SK-MEL-5 (cell line): ENCODE measurements at regions not wholly inside any gene's neighbourhood (a gene's known extent, or its start where the extent isn't known, plus 50 kb on each side); places are given as distances from the start of the nearest gene placed in this dataset.

Source experiments
- DNase-seq: peaks from one replicate; pipeline ENCODE4 v3.0.0-alpha.2; 2016; ENCODE audit warnings: low read depth, low spot score
- in situ Hi-C: cut with HindIII; loops from 2 replicates; pipeline ENCODE4 v1.10.0; 2016; ENCODE audit warnings: low sequenced_read_pairs, high pct_unique_total_duplicates, low pct_unique_long_range_greater_than_20kb

DNA sequence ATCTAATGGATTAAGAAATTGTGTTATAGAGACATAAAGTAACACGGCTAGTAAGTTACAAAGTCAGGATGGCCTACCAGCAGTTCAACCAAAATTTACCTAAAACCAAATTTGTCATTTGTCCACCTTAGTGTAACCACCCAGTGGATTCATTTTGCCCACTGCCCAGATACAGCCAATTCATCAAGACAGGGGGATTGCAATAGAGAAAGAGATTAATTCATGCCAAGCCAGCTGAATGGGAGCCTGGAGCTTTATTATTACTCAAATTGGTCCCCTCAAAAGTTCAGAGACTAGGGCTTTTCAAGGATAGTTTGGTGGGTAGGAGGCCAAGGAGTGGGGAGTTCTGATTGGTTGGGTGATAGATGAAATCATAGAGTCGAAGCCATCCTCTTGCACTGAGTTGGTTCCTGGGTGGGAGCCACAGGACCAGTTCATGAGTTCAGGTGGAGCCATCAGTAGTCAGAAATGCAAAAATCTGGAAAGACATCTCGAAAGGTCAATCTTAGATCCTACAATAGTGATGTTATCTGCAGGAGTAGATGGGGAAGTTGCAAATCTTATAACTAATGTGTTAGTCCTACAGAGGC, 304.2 kb upstream of the CADM1 start:
- in situ Hi-C loops = no loop called here
- no peak for DNase-seq

DNA sequence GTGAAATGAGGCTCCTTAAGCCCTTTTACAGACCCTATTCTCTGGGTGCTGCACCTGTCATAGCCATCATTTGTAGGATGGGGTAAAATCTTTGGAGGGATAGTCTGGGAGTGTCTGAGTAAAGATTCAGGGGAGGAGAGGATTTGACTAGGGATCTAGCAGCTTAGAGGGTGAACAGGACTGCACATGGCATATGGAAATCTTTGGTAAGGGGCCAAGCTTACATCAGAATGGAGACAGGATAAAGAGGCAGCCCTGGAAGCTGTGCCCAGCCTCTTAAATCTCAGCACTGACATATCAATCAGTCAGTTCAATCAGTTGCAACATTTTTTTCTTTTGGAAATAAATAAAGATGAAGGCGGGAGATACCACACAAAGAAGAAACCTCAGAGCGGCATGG, 301.8 kb upstream of the CADM1 start:
- in situ Hi-C loops = no loop called here
- DNase-seq = no peak

DNA sequence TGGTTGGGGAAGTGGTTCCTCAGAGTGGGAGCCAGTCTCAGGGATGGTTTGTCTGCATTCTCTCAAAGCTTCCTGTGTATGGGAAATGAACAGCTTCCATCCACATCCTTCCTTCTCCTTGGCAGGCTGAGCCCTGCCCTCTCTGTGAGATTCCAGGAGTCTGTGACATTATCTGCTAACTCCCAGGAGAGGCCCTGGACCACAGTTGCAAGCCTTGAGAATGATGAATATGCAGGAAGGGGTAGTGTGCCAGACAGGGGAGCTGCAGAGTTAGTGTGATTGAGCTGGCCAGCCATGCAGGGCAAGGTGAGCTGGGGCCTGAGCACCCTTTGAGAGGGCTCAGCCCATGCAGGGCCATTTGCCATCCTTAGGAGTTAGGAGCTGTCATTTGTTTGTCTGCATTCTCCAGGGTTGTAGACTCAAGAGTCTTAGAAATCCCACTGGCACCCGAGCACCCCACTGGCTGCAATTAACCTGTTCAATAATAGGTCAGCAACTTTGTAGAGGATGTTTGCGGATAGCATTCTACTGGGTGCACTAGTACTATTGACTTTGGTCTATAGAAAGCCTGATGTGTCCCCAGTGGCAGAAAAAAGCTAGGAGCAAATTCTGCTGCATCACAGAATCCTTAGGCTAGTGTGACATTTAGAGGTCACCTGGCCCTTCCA, 299.0 kb upstream of the CADM1 start:
- in situ Hi-C loops = no loop called here
- DNase-seq = no peak

DNA sequence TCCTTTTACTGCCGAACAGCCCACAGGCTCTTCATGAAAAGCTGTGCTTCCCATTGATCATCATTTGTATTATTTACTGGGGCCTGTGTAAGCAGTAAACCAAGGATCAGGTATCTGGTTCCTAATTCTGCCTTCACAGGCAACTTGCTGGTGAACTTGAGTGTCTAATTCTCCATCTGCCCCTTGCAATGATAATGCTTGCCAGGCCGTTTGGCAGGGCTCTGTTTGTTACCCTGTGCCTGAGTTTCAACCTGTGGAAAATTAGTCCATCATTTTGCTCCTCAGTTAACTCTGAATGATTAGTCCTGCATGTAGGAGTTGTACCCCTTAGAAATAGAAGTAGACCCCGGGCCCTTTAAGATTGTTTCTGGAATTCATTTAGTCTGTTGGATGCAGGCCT, 298.4 kb upstream of the CADM1 start:
- in situ Hi-C loops = no loop called here
- no peak for DNase-seq

DNA sequence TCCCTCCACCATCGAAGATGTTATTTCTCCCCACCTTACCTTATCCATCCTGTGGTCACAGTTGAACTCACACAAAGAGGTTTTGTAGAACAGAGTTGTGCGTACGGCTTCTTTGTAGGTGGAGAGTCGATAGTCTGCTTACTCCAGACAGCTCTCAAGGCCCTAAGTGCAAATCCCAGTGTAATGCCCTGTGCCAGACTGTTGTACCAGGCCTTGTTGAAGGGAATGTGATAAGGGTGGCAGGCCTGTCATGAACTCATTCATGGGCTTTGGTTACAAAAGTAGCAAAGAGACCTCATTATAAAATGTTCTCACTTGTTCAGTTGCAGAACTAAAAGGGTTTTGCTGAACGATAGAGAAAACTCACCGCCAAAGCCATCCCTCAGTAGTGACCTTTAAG, 288.7 kb upstream of the CADM1 start:
- DNase-seq = no peak
- in situ Hi-C loops = no loop called here

DNA sequence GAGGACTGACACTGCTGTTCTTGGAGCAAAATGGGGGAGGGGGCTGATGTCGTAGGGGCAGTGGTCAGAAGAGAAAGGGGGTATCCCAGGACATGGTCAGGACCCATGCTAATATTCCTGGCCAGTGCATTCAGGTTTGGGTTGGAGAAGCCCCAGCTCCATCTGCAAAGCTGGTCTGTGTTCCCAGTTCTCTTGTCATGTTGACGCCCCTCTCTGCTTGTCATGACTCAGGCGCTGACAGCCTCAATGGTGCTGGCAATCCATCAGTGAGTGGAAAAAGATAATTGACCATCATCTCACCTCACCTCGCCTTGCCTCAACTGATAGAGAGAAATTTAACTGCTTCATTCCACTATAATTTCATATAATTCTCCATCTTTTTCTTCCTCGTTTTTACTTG, 283.1 kb upstream of the CADM1 start:
- no peak for DNase-seq
- in situ Hi-C loops = no loop called here

DNA sequence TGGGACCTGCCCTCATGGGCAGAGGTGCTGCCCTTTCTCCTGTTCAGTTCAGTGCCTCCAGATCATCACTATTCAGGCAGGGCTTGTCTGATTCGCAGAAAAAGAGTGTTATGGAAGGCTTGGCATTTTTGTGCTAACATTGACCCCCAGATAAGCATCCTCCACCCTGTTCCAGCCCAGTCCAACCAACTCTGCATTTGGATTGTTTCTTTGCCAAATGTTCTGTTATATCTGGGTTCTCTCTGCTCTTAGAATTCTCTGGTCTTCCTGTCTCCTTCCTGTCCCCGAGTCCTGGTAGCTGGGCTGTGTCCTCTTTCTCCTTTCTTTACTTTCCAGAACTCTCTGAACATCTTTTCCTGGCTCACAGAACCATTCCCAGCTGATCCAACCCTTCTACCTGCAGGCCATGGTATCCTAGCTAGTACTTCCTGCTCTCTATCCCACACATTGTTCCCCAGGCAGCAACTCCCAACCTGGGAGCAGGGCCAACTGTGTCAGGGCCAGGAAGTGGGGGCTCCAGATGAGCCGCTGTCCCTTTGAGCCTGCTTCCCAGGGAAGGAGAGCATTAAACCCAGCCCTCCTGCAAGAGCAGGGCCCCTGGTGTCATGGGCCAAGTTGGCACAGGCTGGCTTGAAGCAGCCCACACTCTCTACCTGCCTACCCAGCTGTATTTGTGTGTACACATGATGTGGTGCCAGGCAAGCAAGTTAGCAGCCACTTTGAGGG, 280.7 kb upstream of the CADM1 start:
- no peak for DNase-seq

DNA sequence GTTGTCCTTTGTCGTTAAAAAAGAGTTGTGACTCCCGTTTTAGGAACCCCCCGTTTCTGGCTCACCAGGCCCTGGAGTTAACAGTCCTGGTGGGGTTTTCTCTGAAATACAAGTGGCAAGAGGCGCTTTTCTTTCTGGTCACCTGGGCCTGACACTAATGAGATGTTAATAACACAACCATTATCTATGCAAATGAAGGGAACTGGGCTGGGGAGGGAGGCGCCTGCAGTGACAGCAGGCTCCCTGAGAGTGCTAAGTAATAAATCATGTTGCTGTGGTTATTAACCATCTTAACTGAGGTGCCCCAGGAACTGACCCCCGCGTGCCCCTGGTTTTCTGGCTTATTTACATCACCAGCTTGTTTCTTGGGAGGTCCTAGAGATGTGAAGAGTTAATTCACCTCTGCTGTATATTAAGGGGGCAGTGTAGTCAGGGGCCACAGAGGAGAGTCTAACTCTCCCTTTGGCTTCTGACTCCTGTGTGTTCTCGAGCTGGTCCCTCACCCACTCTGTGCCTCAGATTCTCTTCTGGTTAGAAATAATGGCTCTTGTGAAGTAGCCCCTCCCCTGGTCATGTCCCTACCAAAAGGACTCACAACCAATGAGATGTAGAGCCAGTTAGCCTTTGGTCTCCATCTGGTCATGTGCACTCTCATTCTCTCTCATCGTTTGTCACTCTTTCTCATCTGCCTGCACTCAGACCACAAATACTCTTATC, 276.6 kb upstream of the CADM1 start:
- in situ Hi-C loops = no loop called here
- no peak for DNase-seq

More for the DNA sequence above, 280.7 kb upstream of the CADM1 start:
- in situ Hi-C loops = no loop called here

GRCh38 chr11:115778928-115779650, 274.9 kb upstream of the CADM1 start:
- in situ Hi-C loops = no loop called here
- DNase-seq = peak; percentile 66

GRCh38 chr11:115776916-115777315, 272.7 kb upstream of the CADM1 start:
- no peak for DNase-seq
- in situ Hi-C loops = no loop called here

DNA sequence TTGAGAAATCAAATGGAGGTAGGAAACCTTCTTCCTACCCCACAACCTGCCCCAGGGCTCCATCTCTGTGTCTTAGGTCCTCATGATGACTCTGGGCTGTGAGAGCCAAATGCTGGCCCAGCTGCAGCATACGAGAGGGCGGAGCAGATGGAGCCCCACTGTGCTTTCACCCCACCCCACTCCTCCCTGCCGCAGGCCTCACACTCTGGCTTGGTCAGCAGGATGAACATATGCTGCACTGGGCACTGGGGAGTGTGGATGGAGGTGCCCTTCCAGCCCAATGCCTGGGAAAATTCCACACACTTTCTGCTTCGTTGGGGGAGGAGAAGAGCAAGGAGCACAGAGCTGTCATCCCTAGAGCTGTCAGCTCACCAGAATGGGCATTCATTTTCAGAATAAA, 271.6 kb upstream of the CADM1 start:
- in situ Hi-C loops = no loop called here
- DNase-seq = no peak

DNA sequence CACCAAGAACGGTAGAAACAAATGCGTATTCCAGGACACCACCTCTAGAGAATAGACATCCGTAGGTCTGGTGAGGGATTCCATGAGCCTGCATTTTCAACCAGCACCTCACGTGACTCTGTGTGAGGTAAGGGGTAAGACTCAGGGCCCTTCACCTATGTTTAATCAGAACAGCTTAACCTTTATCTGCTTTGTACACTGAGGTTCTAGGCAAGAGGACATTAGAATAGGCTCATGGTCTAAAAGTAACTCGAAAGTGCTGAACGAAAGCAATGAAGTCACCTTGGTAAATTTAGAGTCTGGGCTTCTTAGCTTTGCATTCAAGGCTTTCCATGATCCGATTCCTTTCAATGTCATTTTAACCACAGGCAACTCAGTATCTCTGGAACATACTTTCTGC, 270.5 kb upstream of the CADM1 start:
- DNase-seq = no peak
- in situ Hi-C loops = no loop called here

- in situ Hi-C loops = no loop called here
- DNase-seq = no peak
Observed at GRCh38 chr11:115769891-115770290, 265.7 kb upstream of the CADM1 start.

- no peak for DNase-seq
- in situ Hi-C loops = no loop called here
Observed at GRCh38 chr11:115767883-115768282, 263.7 kb upstream of the CADM1 start.

- in situ Hi-C loops = no loop called here
- no peak for DNase-seq
Observed at GRCh38 chr11:115767047-115767802, 263.0 kb upstream of the CADM1 start.

DNA sequence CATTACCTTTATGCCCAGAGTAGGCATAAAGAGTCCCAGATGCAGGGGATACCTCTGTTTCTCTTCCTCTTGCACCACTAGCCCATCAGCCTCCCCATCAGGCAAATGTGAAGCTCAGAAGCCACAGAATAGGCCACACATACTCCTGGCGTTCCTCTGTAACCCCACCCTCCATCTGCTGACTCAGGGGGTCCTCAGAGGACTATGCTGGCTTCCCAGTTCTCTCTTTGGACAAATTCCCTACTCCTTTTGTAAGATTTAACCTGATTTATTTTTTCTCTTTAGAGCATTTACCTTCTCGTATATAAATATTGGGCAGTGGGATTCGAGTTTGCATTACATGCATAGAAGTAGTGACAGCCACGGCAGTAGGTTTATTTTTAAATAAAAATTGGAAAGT, 262.3 kb upstream of the CADM1 start:
- in situ Hi-C loops = no loop called here
- no peak for DNase-seq

DNA sequence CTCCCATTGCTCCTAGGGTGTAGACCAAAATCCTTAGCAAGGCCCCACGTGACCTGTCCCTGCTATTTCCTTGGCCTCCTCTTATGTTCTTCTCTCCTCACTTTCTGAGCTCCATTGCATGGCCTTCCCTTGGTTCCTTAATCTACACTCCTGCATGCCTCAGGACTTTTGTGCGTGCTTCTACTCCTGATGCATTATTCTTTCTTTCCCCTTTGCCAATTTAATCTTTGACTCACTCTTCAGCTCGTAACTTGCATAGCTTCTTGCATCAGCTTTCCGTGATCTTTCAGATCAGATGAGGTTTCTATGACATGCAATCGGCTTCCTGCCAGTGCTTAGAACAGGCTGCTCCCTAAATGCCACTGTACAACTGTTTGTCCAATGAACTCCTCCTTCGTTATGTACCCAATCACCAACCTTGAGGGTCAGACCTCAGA, 261.6 kb upstream of the CADM1 start:
- in situ Hi-C loops = no loop called here
- peak; percentile 49 for DNase-seq
